HG03095 (cell line): ENCODE measurements at regions not wholly inside any gene's neighbourhood (a gene's known extent, or its start where the extent isn't known, plus 50 kb on each side); places are given as distances from the start of the nearest gene placed in this dataset.
"Not testable (repeated sequence)": the region's sequence is repeated elsewhere in the genome, so short reads cannot be mapped to it uniquely, and the experiment has no call there.

Experiments
- ATAC-seq: cut with Tn5 transposase; IDR thresholded peaks from one replicate; pipeline ENCODE4 v1.9.1; 2021; ENCODE audit warnings: moderate library complexity; ENCODE audit not compliant: unreplicated experiment

DNA sequence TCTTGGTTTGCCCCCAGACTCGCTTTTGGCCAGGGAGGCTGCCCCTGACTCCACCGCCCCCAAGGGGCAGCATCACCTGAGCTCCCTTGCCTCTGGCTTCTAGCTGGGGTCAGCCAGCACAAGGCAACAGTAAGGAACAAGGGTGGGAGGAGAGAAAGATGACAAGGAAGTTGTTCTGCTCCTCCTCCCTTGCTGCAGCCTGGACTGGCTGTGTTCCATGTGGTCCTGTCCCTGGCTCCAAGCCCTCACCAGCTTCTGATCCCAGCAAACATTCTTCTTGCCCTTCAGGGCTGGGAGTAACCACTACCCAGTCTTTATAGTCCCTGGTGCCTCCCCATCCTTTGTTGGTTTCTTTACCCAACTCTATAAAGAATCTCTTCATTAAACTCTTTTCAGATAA lies 100.3 kb upstream of the SPIN1 start:
- ATAC-seq, result no peak

DNA sequence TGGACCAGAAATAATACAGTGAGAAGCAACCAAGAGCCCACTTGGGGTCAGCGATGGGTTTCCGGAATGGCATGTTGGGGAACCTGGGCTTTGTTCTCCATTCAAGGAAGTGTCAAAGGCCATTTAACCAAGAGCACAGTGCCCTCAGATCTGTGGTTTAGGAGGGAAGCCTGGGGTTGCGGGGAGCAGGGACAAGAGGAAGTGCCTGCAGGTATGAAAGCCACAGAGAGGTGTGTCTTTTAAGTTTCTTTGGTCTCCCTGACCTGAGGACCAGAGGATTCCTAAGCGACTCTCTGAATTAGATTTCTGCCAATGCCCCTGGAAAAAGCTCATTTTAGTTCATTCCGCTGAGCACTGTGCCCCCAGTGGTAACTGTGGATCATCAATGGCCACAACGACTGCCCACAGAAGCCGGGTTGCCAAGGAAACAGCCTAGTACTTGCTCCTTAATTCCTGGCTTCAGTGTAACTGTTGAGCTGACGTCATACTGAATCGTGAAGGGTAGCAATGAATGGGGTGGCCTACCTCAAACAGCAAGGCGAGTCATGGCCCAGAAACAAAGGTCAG lies 107.3 kb upstream of the SPIN1 start:
- no peak for ATAC-seq

- no peak for ATAC-seq
Measured at GRCh38 chr9:88278036-88278435, 110.2 kb upstream of the SPIN1 start.

- no peak for ATAC-seq
Measured at GRCh38 chr9:88274078-88274477, 114.2 kb upstream of the SPIN1 start.

- no peak for ATAC-seq
Measured at GRCh38 chr9:88272986-88273385, 115.3 kb upstream of the SPIN1 start.

DNA sequence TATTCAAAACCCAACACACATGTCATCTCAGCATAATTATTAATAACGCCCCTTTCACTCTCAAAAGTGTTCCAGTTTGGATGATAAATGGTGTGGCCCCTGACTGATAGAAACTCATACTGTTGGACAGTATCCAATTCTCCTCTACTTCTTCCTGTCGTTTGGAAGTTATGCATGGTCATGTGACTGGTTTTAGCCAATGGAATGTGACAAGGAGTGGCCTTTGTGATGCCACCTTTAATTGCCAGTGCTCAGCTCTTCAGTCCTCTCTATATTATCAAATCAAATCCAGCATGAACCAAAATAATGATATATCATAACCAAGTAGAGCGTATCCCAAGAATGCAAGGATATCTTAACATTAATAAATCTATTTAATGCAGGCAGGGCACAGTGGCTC lies 117.8 kb upstream of the SPIN1 start:
- no peak for ATAC-seq

DNA sequence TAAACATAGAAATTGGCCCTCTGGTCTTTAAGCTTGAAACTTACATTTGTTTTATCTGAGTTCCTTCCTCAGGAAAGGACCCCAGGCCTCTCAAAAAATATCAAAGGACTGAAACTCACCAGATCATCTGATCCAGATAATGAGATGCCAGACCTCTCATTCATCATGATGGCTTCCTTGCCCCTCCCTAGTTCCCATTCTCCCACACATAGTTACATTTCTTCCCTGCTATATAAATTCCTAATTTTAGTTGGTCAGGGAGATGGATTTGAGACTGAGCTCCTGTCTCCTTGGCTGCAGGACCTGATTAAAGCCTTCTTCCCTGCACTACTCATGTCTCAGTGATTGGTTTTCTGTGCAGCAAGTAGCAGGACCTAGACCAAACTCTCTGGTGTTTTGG lies 119.4 kb upstream of the SPIN1 start:
- no peak for ATAC-seq

DNA sequence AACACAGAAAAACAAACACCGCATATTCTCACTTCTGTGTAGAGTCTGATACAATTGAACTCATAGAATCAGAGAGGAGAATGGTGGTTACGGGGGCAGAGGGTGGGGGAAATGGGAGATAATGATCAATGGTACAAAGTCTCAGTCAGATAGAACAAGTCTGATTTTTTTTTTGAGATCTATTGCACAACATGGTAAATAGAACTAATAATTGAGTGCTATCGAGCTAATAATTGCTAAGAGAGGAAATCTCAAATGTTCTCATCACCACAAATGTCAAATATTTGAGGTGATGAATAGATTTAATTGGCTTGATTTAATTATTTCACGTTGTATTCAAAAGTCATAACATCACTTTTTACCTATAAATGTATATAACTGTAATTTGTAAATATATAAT lies 121.0 kb upstream of the SPIN1 start:
- ATAC-seq, result no peak

- no peak for ATAC-seq
Measured at GRCh38 chr9:88266416-88266815, 121.8 kb upstream of the SPIN1 start.

DNA sequence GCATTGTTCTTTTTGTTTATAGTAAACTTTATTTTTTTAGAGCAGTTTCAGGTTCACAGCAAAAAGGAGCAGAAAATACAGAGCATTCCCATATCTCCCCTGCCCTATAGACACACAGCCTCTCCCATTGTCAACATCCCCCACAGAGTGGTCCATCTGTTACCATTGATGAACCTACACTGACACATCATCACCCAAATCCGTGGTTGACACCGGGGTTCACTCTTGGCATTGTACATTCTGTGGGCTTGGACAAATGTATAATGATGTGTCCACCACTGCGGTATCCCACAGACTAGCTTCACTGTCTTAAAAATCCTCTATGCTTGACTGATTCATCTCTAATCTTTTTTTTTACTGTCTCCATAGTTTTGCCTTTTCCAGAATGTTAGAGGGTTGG lies 120.7 kb upstream of the SPATA31C2 start:
- no peak for ATAC-seq

- no peak for ATAC-seq
Measured at GRCh38 chr9:88258601-88259000, 120.3 kb upstream of the SPATA31C2 start.

DNA sequence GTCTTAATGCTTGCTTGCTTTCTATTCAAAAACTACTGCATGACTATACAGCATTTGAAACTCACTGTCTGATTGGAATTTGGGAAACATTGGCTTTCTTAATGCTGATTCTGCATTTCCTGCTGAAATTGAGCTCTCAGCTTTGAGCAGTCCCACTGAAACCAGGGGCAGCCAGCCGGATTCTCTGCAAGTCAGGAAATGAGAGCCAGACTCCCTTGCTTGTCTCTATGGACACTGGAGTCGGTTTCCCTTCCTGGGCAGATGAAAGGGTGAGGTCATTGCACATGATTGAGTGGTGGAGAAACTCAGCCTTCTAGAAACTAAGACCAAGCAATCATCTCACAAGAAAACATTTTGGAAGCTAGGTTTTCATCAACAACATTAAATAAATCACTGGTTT lies 119.7 kb upstream of the SPATA31C2 start:
- no peak for ATAC-seq

DNA sequence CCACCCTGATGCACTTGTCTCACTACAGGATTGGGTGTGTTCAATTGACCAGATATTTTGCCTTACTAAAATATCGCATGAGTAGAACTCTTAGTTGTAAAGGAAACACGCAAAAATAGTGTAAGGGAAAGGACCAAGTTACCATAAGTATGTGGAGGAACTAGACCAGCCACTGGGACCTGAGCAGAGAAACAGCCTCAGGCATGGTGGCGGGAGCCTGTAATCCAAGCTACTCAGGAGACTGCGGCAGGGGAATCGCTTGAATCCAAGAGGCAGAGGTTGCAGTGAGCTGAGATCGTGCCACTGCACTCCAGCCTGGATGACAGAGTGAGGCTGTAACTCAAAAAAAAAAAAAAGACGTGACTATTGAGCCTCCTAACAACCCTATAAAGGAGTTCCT lies 117.9 kb upstream of the SPATA31C2 start:
- ATAC-seq, result no peak

- not testable (repeated sequence) for ATAC-seq
Measured at GRCh38 chr9:88255806-88256205, 117.5 kb upstream of the SPATA31C2 start.

- ATAC-seq, result no peak
Measured at GRCh38 chr9:88251903-88252302, 113.6 kb upstream of the SPATA31C2 start.

- ATAC-seq, result no peak
Measured at GRCh38 chr9:88243736-88244135, 105.5 kb upstream of the SPATA31C2 start.

DNA sequence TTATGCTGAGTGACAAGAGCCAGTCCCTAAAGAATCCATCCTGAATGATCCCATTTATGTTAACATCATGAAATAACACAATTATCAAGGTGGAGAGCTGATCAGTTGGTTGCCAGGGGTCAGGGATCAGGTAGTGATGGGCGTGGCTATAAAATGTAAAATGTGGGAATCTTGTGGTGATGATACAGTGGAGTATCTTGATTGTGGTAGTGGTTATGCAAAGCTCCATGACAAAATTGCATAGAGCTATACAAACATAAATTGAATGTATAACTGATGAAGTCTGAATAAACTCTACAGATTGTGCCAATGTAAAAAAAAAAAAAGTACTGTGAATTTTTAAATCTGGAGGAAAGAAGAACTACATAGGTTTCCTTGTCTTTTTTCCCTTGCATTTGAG lies 104.6 kb upstream of the SPATA31C2 start:
- no peak for ATAC-seq

DNA sequence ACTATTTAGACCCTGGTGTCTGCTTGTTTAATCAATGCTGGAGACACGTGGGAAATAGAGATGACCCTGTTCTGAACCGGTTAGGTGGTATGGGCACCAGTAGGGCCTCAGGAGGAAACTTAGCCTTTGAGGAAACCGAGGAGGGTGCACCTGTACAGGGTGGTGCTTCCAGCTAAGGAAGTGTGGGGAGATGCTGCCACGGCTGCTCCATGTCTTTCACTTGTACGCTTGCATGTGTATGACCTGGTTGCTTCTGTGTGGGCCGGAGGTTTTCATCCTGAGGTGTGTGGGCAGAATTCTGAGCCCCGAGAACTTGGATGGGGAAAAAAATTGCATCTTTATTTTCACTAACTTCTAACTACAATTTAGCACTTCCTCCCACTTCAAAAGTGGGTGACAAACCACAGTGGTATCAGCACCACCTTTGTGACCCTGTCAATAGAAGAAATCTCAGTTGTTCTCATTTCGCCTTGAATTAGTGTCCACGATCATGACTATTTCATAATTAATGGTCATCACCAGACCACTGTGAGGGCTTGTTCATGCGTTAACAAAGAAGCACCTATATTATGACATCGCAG lies 99.8 kb upstream of the SPATA31C2 start:
- ATAC-seq, result no peak

DNA sequence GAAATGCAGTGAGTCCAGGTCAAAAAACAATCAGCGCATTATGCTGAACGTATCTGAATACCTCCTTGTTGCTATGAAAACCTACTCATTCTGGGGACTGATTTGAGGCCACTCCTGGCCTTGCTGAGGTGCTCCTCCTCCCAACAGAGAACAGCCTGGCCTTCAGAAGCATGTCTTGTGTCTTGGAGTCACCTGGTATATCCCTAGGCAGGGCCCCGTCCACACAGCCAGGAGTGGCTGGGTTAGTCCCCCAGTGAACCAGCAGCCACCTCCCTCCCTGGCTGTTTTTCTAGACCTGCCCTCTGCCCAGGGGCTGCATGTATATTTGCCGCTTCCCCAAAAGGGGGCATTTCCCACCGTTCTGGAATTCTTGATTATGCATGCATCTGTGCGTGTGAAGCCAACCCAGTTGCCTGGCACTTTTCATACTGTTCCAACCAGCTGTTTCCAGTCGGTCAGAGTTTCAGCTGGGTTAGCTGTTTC lies 99.2 kb upstream of the SPATA31C2 start:
- ATAC-seq, result no peak

- ATAC-seq, result no peak
Measured at GRCh38 chr9:88236511-88237478, 98.5 kb upstream of the SPATA31C2 start.

GRCh38 chr9:88235615-88236014 lies 97.3 kb upstream of the SPATA31C2 start:
- ATAC-seq, result no peak

DNA sequence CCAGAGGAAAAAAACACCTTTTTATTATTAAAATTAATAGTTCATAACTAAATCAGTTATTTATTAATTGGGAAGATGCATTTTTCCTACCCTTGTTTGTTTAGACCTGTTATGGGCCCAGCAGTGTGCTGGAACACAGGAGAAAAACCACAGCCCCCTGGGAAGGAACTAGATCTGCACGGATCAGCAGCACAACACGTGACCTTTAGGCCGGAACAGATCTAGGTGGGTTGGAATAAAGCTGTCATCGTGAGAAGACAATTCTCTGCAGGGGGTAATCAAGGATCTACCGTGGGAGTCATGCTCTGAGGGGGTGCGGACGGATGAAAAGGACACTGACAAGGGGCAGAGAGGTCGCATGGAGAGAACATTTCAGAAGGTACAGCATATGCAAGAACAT lies 95.8 kb upstream of the SPATA31C2 start:
- ATAC-seq, result no peak
